PC-3 (cell line): ENCODE measurements at regions not wholly inside any gene's neighbourhood (a gene's known extent, or its start where the extent isn't known, plus 50 kb on each side); places are given as distances from the start of the nearest gene placed in this dataset.

ENCODE experiments used
- ATAC-seq: fragments of 200-7000 bp; cut with Tn5 transposase; 2 replicates; pipeline ENCODE4 v1.9.1; 2020; ENCODE audit warnings: mild to moderate bottlenecking, moderate library complexity
- BruUV-seq: library from RNA; stranded (reverse); fragments of 400-500 nt; replicated peaks from 2 replicates; lab custom pipeline; 2021; lab: Mats Ljungman, UMichigan
- CTCF ChIA-PET: fragments of 300-600 bp; sonication (Branson Sonifier 250); formaldehyde crosslinking; loops from one replicate; lab custom pipeline; 2022; ENCODE audit warnings: antibody characterized with exemption; lab: Charles Lee
- POLR2A ChIA-PET: fragments of 300-600 bp; sonication (Branson Sonifier 250); formaldehyde crosslinking; loops from one replicate; lab custom pipeline; 2022; ENCODE audit warnings: antibody characterized with exemption; ENCODE audit not compliant: unreplicated experiment; lab: Charles Lee
- DNase-seq: peaks from one replicate; pipeline ENCODE4 v3.0.0-alpha.2; 2015
- H2AFZ ChIP-seq: fragments of 300-600 bp; sonication (generic); 2 replicates; pipeline ENCODE4 v1.6.0; 2016; ENCODE audit warnings: antibody characterized with exemption, low read length
- H3F3A ChIP-seq: fragments of 300-600 bp; sonication (generic); one replicate; pipeline ENCODE4 v1.6.0; 2017; ENCODE audit warnings: antibody characterized with exemption, low read length, control low read depth, mild to moderate bottlenecking; ENCODE audit not compliant: unreplicated experiment
- H3K27ac ChIP-seq: fragments of 300-600 bp; sonication (generic); 2 replicates; pipeline ENCODE4 v1.5.1; 2016; ENCODE audit warnings: mild to moderate bottlenecking, low read length
- H3K27me3 ChIP-seq: fragments of 300-600 bp; sonication (generic); 2 replicates; pipeline ENCODE4 v1.6.1; 2016; ENCODE audit warnings: low read length, mixed read lengths
- H3K36me3 ChIP-seq: fragments of 300-600 bp; sonication (generic); 2 replicates; pipeline ENCODE4 v1.6.1; 2016; ENCODE audit warnings: low read depth, mixed run types, low read length, mixed read lengths
- H3K4me1 ChIP-seq: fragments of 300-600 bp; sonication (generic); 2 replicates; pipeline ENCODE4 v1.5.1; 2016; ENCODE audit warnings: low read length; ENCODE audit not compliant: insufficient read depth
- H3K4me2 ChIP-seq: fragments of 300-600 bp; sonication (generic); 2 replicates; pipeline ENCODE4 v1.6.0; 2016; ENCODE audit warnings: low read length
- H3K4me3 ChIP-seq: fragments of 300-600 bp; sonication (generic); 2 replicates; pipeline ENCODE4 v1.5.1; 2016; ENCODE audit warnings: mild to moderate bottlenecking, low read length, mixed read lengths
- H3K79me2 ChIP-seq: fragments of 300-600 bp; sonication (generic); 2 replicates; pipeline ENCODE4 v1.6.1; 2017; ENCODE audit warnings: low read length, mixed read lengths
- H3K9ac ChIP-seq: fragments of 300-600 bp; sonication (generic); 2 replicates; pipeline ENCODE4 v1.6.0; 2016; ENCODE audit warnings: mild to moderate bottlenecking, low read length
- H3K9me2 ChIP-seq: fragments of 300-600 bp; sonication (generic); replicated peaks from 2 replicates; pipeline ENCODE4 v1.6.1; 2016; ENCODE audit warnings: mixed run types, low read length, mixed read lengths
- H3K9me3 ChIP-seq: fragments of 300-600 bp; sonication (generic); 2 replicates; pipeline ENCODE4 v1.6.1; 2016; ENCODE audit warnings: low read length, mixed read lengths
- H4K20me1 ChIP-seq: fragments of 300-600 bp; sonication (generic); 2 replicates; pipeline ENCODE4 v1.6.1; 2016; ENCODE audit warnings: low read length, mixed read lengths
- CTCF ChIP-seq: fragments of 300-600 bp; sonication (generic); conservative IDR thresholded peaks from 2 replicates; pipeline ENCODE4 v1.5.1; 2017; ENCODE audit warnings: antibody characterized with exemption, low read depth, mild to moderate bottlenecking, low read length
- EZH2 ChIP-seq: fragments of 300-600 bp; sonication (generic); IDR thresholded peaks from one replicate; pipeline ENCODE4 v1.6.1; 2017; ENCODE audit warnings: antibody characterized with exemption, mild to moderate bottlenecking, low read length; ENCODE audit not compliant: unreplicated experiment
- EZH2phosphoT487 ChIP-seq: fragments of 300-600 bp; sonication (generic); IDR thresholded peaks from 2 replicates; pipeline ENCODE4 v1.6.1; 2018; ENCODE audit warnings: mild to moderate bottlenecking, antibody characterized with exemption, low read length, borderline replicate concordance
- intact Hi-C: fragments of 100-400 bp; cut with micrococcal nuclease; formaldehyde crosslinking; loops from 2 replicates; pipeline ENCODE4 v1.9.0; 2023

DNA sequence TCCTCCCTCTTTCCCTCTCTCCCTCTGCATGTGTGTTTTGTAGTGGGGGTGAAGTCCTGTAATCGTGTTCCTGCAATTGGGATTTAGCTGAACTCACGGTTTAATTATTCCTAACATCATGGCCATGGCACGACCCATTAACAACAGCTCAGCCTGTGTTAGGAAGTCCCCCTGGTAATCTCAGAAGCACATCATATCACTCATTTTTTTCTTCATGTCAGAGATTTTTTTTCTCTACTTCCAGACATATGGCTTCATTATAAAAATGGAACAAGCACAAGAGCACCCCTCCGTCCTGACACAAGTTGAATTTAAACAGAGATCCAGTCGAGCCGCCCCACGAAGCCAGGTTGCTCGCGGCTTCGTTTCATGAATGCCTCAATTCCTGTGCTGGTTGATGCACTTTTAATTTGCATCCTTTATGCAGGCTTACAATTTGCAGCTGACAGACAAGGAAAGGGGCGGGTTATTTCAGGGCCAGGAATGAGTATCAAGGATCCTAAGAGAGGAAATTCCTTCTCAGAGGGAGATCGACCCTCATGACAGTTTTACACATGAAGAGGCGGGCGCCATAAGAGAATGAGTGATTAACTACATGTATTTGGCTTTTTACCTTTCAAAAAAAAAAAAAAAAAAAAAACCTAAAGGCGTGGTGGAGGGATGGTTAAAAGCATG, 192.9 kb downstream of the MAF start:
- BruUV-seq: no TSS peak

GRCh38 chr16:79407005-79407404, 193.5 kb downstream of the MAF start:
- H3F3A ChIP-seq: no peaks in the 10 kb centered on the region
- no peaks in the 10 kb centered on the region for H3K79me2 ChIP-seq
- no peak overlapping the region for H2AFZ ChIP-seq
- H3K4me1 ChIP-seq: no peaks in the 10 kb centered on the region
- no peaks in the 10 kb centered on the region for H3K27me3 ChIP-seq
- BruUV-seq: no TSS peak
- DNase-seq (no peak), ATAC-seq (no peak)
- no peak overlapping the region for H3K27ac ChIP-seq
- H3K36me3 ChIP-seq: no peaks in the 10 kb centered on the region
- ChIA-PET POLR2A (no interaction called here), CTCF (no interaction called here)
- intact Hi-C loops: no loop called here
- H3K9me2 ChIP-seq: no peaks in the 10 kb centered on the region
- no peak for TF ChIP-seq EZH2phosphoT487
- no peak for TF ChIP-seq EZH2
- no peak for TF ChIP-seq CTCF
- H3K4me2 ChIP-seq: no peak overlapping the region
- H3K9ac ChIP-seq: no peak overlapping the region
- no peaks in the 10 kb centered on the region for H4K20me1 ChIP-seq
- no peaks in the 10 kb centered on the region for H3K9me3 ChIP-seq
- no peak overlapping the region for H3K4me3 ChIP-seq

More for the DNA sequence above, 192.9 kb downstream of the MAF start:
- no peak overlapping the region for H3K4me2 ChIP-seq
- H3K4me1 ChIP-seq: no peaks in the 10 kb centered on the region
- no peak overlapping the region for H3K9ac ChIP-seq
- H3K9me3 ChIP-seq: no peaks in the 10 kb centered on the region
- no peak overlapping the region for H3K27ac ChIP-seq
- ChIA-PET POLR2A (no interaction called here), CTCF (no interaction called here)
- H3K4me3 ChIP-seq: no peak overlapping the region
- H2AFZ ChIP-seq: no peak overlapping the region
- H3K9me2 ChIP-seq: no peaks in the 10 kb centered on the region
- ATAC-seq (no peak), DNase-seq (no peak)
- intact Hi-C loops: no loop called here
- TF ChIP-seq EZH2 (no peak), EZH2phosphoT487 (no peak), CTCF (no peak)
- no peaks in the 10 kb centered on the region for H3K27me3 ChIP-seq
- no peaks in the 10 kb centered on the region for H3K36me3 ChIP-seq
- H3F3A ChIP-seq: no peaks in the 10 kb centered on the region
- no peaks in the 10 kb centered on the region for H3K79me2 ChIP-seq
- H4K20me1 ChIP-seq: no peaks in the 10 kb centered on the region

GRCh38 chr16:79404571-79404970, 196.0 kb downstream of the MAF start:
- Histone ChIP-seq H3K4me2 (no peak overlapping the region), H3K27me3 (no peaks in the 10 kb centered on the region), H3F3A (no peaks in the 10 kb centered on the region), H3K4me1 (no peaks in the 10 kb centered on the region), H3K27ac (no peak overlapping the region), H3K9ac (no peak overlapping the region), H3K79me2 (no peaks in the 10 kb centered on the region), H3K4me3 (no peak overlapping the region), H2AFZ (no peak overlapping the region), H3K36me3 (no peaks in the 10 kb centered on the region), H4K20me1 (no peaks in the 10 kb centered on the region), H3K9me3 (no peaks in the 10 kb centered on the region), H3K9me2 (no peaks in the 10 kb centered on the region)
- CTCF ChIA-PET: no interaction called here
- POLR2A ChIA-PET: no interaction called here
- no peak for DNase-seq
- no peak for ATAC-seq
- TF ChIP-seq EZH2 (no peak), EZH2phosphoT487 (no peak), CTCF (no peak)
- intact Hi-C loops: no loop called here
- BruUV-seq: no TSS peak
